GM21390 (cell line): ENCODE measurements at regions not wholly inside any gene's neighbourhood (a gene's known extent, or its start where the extent isn't known, plus 50 kb on each side); places are given as distances from the start of the nearest gene placed in this dataset.
"Not testable (repeated sequence)": the region's sequence is repeated elsewhere in the genome, so short reads cannot be mapped to it uniquely, and the experiment has no call there.

Experiments used
- ATAC-seq: cut with Tn5 transposase; IDR thresholded peaks from one replicate; pipeline ENCODE4 v1.9.1; 2021; ENCODE audit not compliant: unreplicated experiment

GRCh38 chr13:69649063-69649392 lies 458.6 kb upstream of the ATXN8OS start:
- no peak for ATAC-seq

- no peak for ATAC-seq
Measured at GRCh38 chr13:69648340-69649062, 459.1 kb upstream of the ATXN8OS start.

GRCh38 chr13:69644447-69644846 lies 463.2 kb upstream of the ATXN8OS start:
- ATAC-seq, result no peak

GRCh38 chr13:69641773-69642172 lies 465.9 kb upstream of the ATXN8OS start:
- ATAC-seq, result no peak

GRCh38 chr13:69633044-69633443 lies 474.6 kb upstream of the ATXN8OS start:
- no peak for ATAC-seq

- no peak for ATAC-seq
Measured at GRCh38 chr13:69623973-69624372, 483.7 kb upstream of the ATXN8OS start.

GRCh38 chr13:69619651-69620050 lies 488.0 kb upstream of the ATXN8OS start:
- ATAC-seq, result no peak

- no peak for ATAC-seq
Measured at GRCh38 chr13:69618838-69619237, 488.8 kb upstream of the ATXN8OS start.

GRCh38 chr13:69618393-69618792 lies 489.2 kb upstream of the ATXN8OS start:
- no peak for ATAC-seq

GRCh38 chr13:69617587-69617986 lies 490.0 kb upstream of the ATXN8OS start:
- no peak for ATAC-seq

- no peak for ATAC-seq
Measured at GRCh38 chr13:69616396-69616795, 491.2 kb upstream of the ATXN8OS start.

GRCh38 chr13:69615055-69615454 lies 492.6 kb upstream of the ATXN8OS start:
- not testable (repeated sequence) for ATAC-seq

- no peak for ATAC-seq
Measured at GRCh38 chr13:69604698-69605097, 502.9 kb upstream of the ATXN8OS start.

- no peak for ATAC-seq
Measured at GRCh38 chr13:69603144-69603853, 504.3 kb upstream of the ATXN8OS start.

- no peak for ATAC-seq
Measured at GRCh38 chr13:69601661-69602060, 506.0 kb upstream of the ATXN8OS start.

GRCh38 chr13:69600811-69601210 lies 506.8 kb upstream of the ATXN8OS start:
- no peak for ATAC-seq

GRCh38 chr13:69597088-69597487 lies 510.5 kb upstream of the ATXN8OS start:
- ATAC-seq, result no peak

GRCh38 chr13:69595181-69595580 lies 512.4 kb upstream of the ATXN8OS start:
- no peak for ATAC-seq

GRCh38 chr13:69591437-69591836 lies 516.2 kb upstream of the ATXN8OS start:
- no peak for ATAC-seq

- no peak for ATAC-seq
Measured at GRCh38 chr13:69589531-69590235, 517.9 kb upstream of the ATXN8OS start.

- ATAC-seq, result no peak
Measured at GRCh38 chr13:69585656-69586055, 522.0 kb upstream of the ATXN8OS start.

GRCh38 chr13:69580255-69580654 lies 527.4 kb upstream of the ATXN8OS start:
- ATAC-seq, result no peak
